HCT116 (cell line): ENCODE measurements at regions not wholly inside any gene's neighbourhood (a gene's known extent, or its start where the extent isn't known, plus 50 kb on each side); places are given as distances from the start of the nearest gene placed in this dataset.

ENCODE experiments used
- ATF3 ChIP-seq: IDR thresholded peaks from 2 replicates; pipeline ENCODE4 v1.6.1; 2012
- CTCF ChIP-seq, 3 experiments: fragments of 200-600 bp in 1 of 3; sonication (generic) in 1 of 3; IDR thresholded peaks in 2 of 3; conservative IDR thresholded peaks in 1 of 3; 2 replicates each; pipeline ENCODE4 v1.5.1; 2012 to 2017; ENCODE audit warnings: low read depth in 2 of 3, low read length in 2 of 3, antibody characterized with exemption in 1 of 3, borderline replicate concordance in 1 of 3, control low read depth in 1 of 3, mild to moderate bottlenecking in 1 of 3, mixed read lengths in 1 of 3, mixed run types in 1 of 3, moderate library complexity in 1 of 3; ENCODE audit not compliant: insufficient read depth in 1 of 3
- ELF1 ChIP-seq: IDR thresholded peaks from 2 replicates; pipeline ENCODE4 v1.6.1; 2012; ENCODE audit warnings: low read depth, borderline replicate concordance
- EZH2phosphoT487 ChIP-seq: fragments of 200-600 bp; IDR thresholded peaks from 2 replicates; pipeline ENCODE4 v1.6.1; 2018; ENCODE audit warnings: antibody characterized with exemption, borderline replicate concordance
- POLR2AphosphoS5 ChIP-seq: IDR thresholded peaks from 2 replicates; pipeline ENCODE4 v1.6.1; 2011; ENCODE audit warnings: mild to moderate bottlenecking, low read depth, low read length, moderate library complexity
- RAD21 ChIP-seq: IDR thresholded peaks from 2 replicates; pipeline ENCODE4 v1.6.1; 2012; ENCODE audit warnings: low read depth, mild to moderate bottlenecking
- YY1 ChIP-seq: IDR thresholded peaks from 2 replicates; pipeline ENCODE4 v1.6.1; 2011; ENCODE audit warnings: low read length, low read depth, moderate library complexity, mild to moderate bottlenecking; ENCODE audit not compliant: insufficient replicate concordance; ENCODE audit errors: extremely low read depth

- TF ChIP-seq CTCF (IDR thresholded peaks at IDR 0.05 in 2 of 3, conservative IDR thresholded peaks at IDR 0.05 in 1 of 3; ENCODE audit: borderline replicate concordance in 1 of 3, insufficient read depth in 1 of 3, low read depth in 2 of 3, low read length in 2 of 3) (no peak), POLR2AphosphoS5 (no peak), RAD21 (no peak), ATF3 (no peak), YY1 (no peak), EZH2phosphoT487 (no peak), ELF1 (no peak)
Measured at GRCh38 chr3:117477214-117477755, 767.7 kb downstream of the TUSC7 start.
